DOHH2 (cell line): ENCODE measurements at regions not wholly inside any gene's neighbourhood (a gene's known extent, or its start where the extent isn't known, plus 50 kb on each side); places are given as distances from the start of the nearest gene placed in this dataset.
"Not testable (repeated sequence)": the region's sequence is repeated elsewhere in the genome, so short reads cannot be mapped to it uniquely, and the experiment has no call there.

Experiments used
- EZH2phosphoT487 ChIP-seq: fragments of 200-600 bp; sonication (generic); IDR thresholded peaks from 2 replicates; pipeline ENCODE4 v1.6.1; 2017; ENCODE audit warnings: borderline replicate concordance, mild to moderate bottlenecking, antibody characterized with exemption, low read length, moderate library complexity, mixed read lengths
- TF ChIP-seq, protein P1 (sequence below): fragments of 200-600 bp; sonication (generic); IDR thresholded peaks from one replicate; pipeline ENCODE4 v1.5.1; 2014; ENCODE audit warnings: antibody characterized with exemption, mild to moderate bottlenecking, low read depth, low read length; ENCODE audit not compliant: poor library complexity, severe bottlenecking

DNA sequence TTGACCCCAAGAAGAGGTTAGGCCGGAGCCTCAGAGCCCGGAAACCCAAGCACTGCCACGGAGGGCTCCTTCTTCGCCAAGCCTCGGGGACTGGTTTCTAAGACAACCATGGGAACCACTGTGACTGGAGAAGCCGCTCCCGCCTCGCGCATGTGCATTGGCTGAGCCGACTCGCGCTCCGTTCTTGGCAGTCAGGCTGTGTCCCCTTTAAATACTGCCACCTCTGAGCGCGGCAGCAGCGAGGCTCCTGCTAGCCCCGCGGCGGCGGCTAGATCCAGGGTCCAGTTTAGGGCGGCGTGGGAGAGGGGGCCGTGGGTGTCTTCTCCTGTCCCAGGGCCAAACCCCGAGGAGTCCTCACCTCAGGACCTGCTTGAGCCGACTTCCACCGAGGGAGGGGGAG is 457.1 kb upstream of the ZNG1F start:
- TF ChIP-seq, protein P1, sequence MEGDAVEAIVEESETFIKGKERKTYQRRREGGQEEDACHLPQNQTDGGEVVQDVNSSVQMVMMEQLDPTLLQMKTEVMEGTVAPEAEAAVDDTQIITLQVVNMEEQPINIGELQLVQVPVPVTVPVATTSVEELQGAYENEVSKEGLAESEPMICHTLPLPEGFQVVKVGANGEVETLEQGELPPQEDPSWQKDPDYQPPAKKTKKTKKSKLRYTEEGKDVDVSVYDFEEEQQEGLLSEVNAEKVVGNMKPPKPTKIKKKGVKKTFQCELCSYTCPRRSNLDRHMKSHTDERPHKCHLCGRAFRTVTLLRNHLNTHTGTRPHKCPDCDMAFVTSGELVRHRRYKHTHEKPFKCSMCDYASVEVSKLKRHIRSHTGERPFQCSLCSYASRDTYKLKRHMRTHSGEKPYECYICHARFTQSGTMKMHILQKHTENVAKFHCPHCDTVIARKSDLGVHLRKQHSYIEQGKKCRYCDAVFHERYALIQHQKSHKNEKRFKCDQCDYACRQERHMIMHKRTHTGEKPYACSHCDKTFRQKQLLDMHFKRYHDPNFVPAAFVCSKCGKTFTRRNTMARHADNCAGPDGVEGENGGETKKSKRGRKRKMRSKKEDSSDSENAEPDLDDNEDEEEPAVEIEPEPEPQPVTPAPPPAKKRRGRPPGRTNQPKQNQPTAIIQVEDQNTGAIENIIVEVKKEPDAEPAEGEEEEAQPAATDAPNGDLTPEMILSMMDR = not testable (repeated sequence)
- TF ChIP-seq EZH2phosphoT487 = not testable (repeated sequence)
